ENCODE measurements at regions not wholly inside any gene's neighbourhood (a gene's known extent, or its start where the extent isn't known, plus 50 kb on each side); places are given as distances from the start of the nearest gene placed in this dataset.

- H3K9me3 ChIP-seq (ENCODE audit: control insufficient read depth, low read length): no peaks in the 10 kb centered on the region
- 89 to 94% methylated on average over 3 to 4 of the region's 5 CpGs for WGBS, 2 experiments (ENCODE audit: insufficient coverage in 2 of 2)
- H3K27ac ChIP-seq (ENCODE audit: low read depth, low read length, severe bottlenecking): no peak overlapping the region
- H3K4me3 ChIP-seq (ENCODE audit: extremely low read depth, insufficient read depth, low read length, poor library complexity, severe bottlenecking): no peak overlapping the region
- H3K36me3 ChIP-seq (ENCODE audit: control insufficient read depth, insufficient read depth, low read length): no peaks in the 10 kb centered on the region
- H3K4me1 ChIP-seq (ENCODE audit: control insufficient read depth, insufficient read depth, low read length, poor library complexity, severe bottlenecking): no peaks in the 10 kb centered on the region
Observed at GRCh38 chr4:171714791-171715454, 98.3 kb upstream of the GALNTL6 start.

GRCh38 chr4:171710743-171711142 lies 102.5 kb upstream of the GALNTL6 start:
- Histone ChIP-seq H3K4me1 (ENCODE audit: control insufficient read depth, insufficient read depth, low read length, poor library complexity, severe bottlenecking) (no peaks in the 10 kb centered on the region), H3K27ac (ENCODE audit: low read depth, low read length, severe bottlenecking) (no peak overlapping the region), H3K36me3 (ENCODE audit: control insufficient read depth, insufficient read depth, low read length) (no peaks in the 10 kb centered on the region), H3K9me3 (ENCODE audit: control insufficient read depth, low read length) (no peaks in the 10 kb centered on the region), H3K4me3 (ENCODE audit: extremely low read depth, insufficient read depth, low read length, poor library complexity, severe bottlenecking) (no peak overlapping the region)
- 80 to 100% methylated on average over 1 of the region's 1 CpG for WGBS, 2 experiments (ENCODE audit: insufficient coverage in 2 of 2)

GRCh38 chr4:171676555-171677215 lies 136.5 kb upstream of the GALNTL6 start:
- Histone ChIP-seq H3K27ac (ENCODE audit: low read depth, low read length, severe bottlenecking) (no peak overlapping the region), H3K4me1 (ENCODE audit: control insufficient read depth, insufficient read depth, low read length, poor library complexity, severe bottlenecking) (no peaks in the 10 kb centered on the region), H3K36me3 (ENCODE audit: control insufficient read depth, insufficient read depth, low read length) (no peaks in the 10 kb centered on the region), H3K4me3 (ENCODE audit: extremely low read depth, insufficient read depth, low read length, poor library complexity, severe bottlenecking) (no peak overlapping the region), H3K9me3 (ENCODE audit: control insufficient read depth, low read length) (no peaks in the 10 kb centered on the region)
- 89% methylated on average over 3 of the region's 4 CpGs; no CpG with 5 or more reads in 1 of the 2 experiments for WGBS, 2 experiments (ENCODE audit: insufficient coverage in 2 of 2)

GRCh38 chr4:171674781-171675180 lies 138.4 kb upstream of the GALNTL6 start:
- H3K9me3 ChIP-seq (ENCODE audit: control insufficient read depth, low read length): no peaks in the 10 kb centered on the region
- H3K4me1 ChIP-seq (ENCODE audit: control insufficient read depth, insufficient read depth, low read length, poor library complexity, severe bottlenecking): no peaks in the 10 kb centered on the region
- 90 to 100% methylated on average over 4 to 8 of the region's 11 CpGs for WGBS, 2 experiments (ENCODE audit: insufficient coverage in 2 of 2)
- H3K4me3 ChIP-seq (ENCODE audit: extremely low read depth, insufficient read depth, low read length, poor library complexity, severe bottlenecking): no peak overlapping the region
- H3K27ac ChIP-seq (ENCODE audit: low read depth, low read length, severe bottlenecking): no peak overlapping the region
- H3K36me3 ChIP-seq (ENCODE audit: control insufficient read depth, insufficient read depth, low read length): no peaks in the 10 kb centered on the region

GRCh38 chr4:171668403-171668802 lies 144.8 kb upstream of the GALNTL6 start:
- no peak overlapping the region for H3K27ac ChIP-seq (ENCODE audit: low read depth, low read length, severe bottlenecking)
- H3K4me3 ChIP-seq (ENCODE audit: extremely low read depth, insufficient read depth, low read length, poor library complexity, severe bottlenecking): no peak overlapping the region
- no peaks in the 10 kb centered on the region for H3K4me1 ChIP-seq (ENCODE audit: control insufficient read depth, insufficient read depth, low read length, poor library complexity, severe bottlenecking)
- no peaks in the 10 kb centered on the region for H3K9me3 ChIP-seq (ENCODE audit: control insufficient read depth, low read length)
- no peaks in the 10 kb centered on the region for H3K36me3 ChIP-seq (ENCODE audit: control insufficient read depth, insufficient read depth, low read length)
- 100% methylated on average over 1 of the region's 3 CpGs; no CpG with 5 or more reads in 1 of the 2 experiments for WGBS, 2 experiments (ENCODE audit: insufficient coverage in 2 of 2)

GRCh38 chr4:171667906-171668305 lies 145.3 kb upstream of the GALNTL6 start:
- Histone ChIP-seq H3K4me3 (ENCODE audit: extremely low read depth, insufficient read depth, low read length, poor library complexity, severe bottlenecking) (no peak overlapping the region), H3K27ac (ENCODE audit: low read depth, low read length, severe bottlenecking) (no peak overlapping the region), H3K9me3 (ENCODE audit: control insufficient read depth, low read length) (no peaks in the 10 kb centered on the region), H3K4me1 (ENCODE audit: control insufficient read depth, insufficient read depth, low read length, poor library complexity, severe bottlenecking) (no peaks in the 10 kb centered on the region), H3K36me3 (ENCODE audit: control insufficient read depth, insufficient read depth, low read length) (no peaks in the 10 kb centered on the region)

- 95 to 98% methylated on average over 6 of the region's 6 CpGs for WGBS, 2 experiments (ENCODE audit: insufficient coverage in 2 of 2)
- H3K9me3 ChIP-seq (ENCODE audit: control insufficient read depth, low read length): no peaks in the 10 kb centered on the region
- H3K36me3 ChIP-seq (ENCODE audit: control insufficient read depth, insufficient read depth, low read length): no peaks in the 10 kb centered on the region
- peaks cover 4% of the 10 kb centered on the region for H3K4me1 ChIP-seq (ENCODE audit: control insufficient read depth, insufficient read depth, low read length, poor library complexity, severe bottlenecking)
- no peak overlapping the region for H3K27ac ChIP-seq (ENCODE audit: low read depth, low read length, severe bottlenecking)
- no peak overlapping the region for H3K4me3 ChIP-seq (ENCODE audit: extremely low read depth, insufficient read depth, low read length, poor library complexity, severe bottlenecking)
Observed at GRCh38 chr4:171651071-171651470, 162.1 kb upstream of the GALNTL6 start.

GRCh38 chr4:171650543-171650942 lies 162.7 kb upstream of the GALNTL6 start:
- Histone ChIP-seq H3K4me1 (ENCODE audit: control insufficient read depth, insufficient read depth, low read length, poor library complexity, severe bottlenecking) (peaks cover 4% of the 10 kb centered on the region), H3K4me3 (ENCODE audit: extremely low read depth, insufficient read depth, low read length, poor library complexity, severe bottlenecking) (no peak overlapping the region), H3K36me3 (ENCODE audit: control insufficient read depth, insufficient read depth, low read length) (no peaks in the 10 kb centered on the region), H3K27ac (ENCODE audit: low read depth, low read length, severe bottlenecking) (no peak overlapping the region), H3K9me3 (ENCODE audit: control insufficient read depth, low read length) (no peaks in the 10 kb centered on the region)
- 69 to 71% methylated on average over 1 to 2 of the region's 2 CpGs for WGBS, 2 experiments (ENCODE audit: insufficient coverage in 2 of 2)

GRCh38 chr4:171648926-171649325 lies 164.3 kb upstream of the GALNTL6 start:
- no peaks in the 10 kb centered on the region for H3K9me3 ChIP-seq (ENCODE audit: control insufficient read depth, low read length)
- WGBS, 2 experiments (ENCODE audit: insufficient coverage in 2 of 2): 60 to 83% methylated on average over 1 to 2 of the region's 5 CpGs
- no peak overlapping the region for H3K27ac ChIP-seq (ENCODE audit: low read depth, low read length, severe bottlenecking)
- H3K4me3 ChIP-seq (ENCODE audit: extremely low read depth, insufficient read depth, low read length, poor library complexity, severe bottlenecking): no peak overlapping the region
- H3K4me1 ChIP-seq (ENCODE audit: control insufficient read depth, insufficient read depth, low read length, poor library complexity, severe bottlenecking): peaks cover 4% of the 10 kb centered on the region
- no peaks in the 10 kb centered on the region for H3K36me3 ChIP-seq (ENCODE audit: control insufficient read depth, insufficient read depth, low read length)

- peaks cover 4% of the 10 kb centered on the region for H3K4me1 ChIP-seq (ENCODE audit: control insufficient read depth, insufficient read depth, low read length, poor library complexity, severe bottlenecking)
- H3K27ac ChIP-seq (ENCODE audit: low read depth, low read length, severe bottlenecking): no peak overlapping the region
- no peaks in the 10 kb centered on the region for H3K36me3 ChIP-seq (ENCODE audit: control insufficient read depth, insufficient read depth, low read length)
- WGBS, 2 experiments (ENCODE audit: insufficient coverage in 2 of 2): 90 to 94% methylated on average over 4 to 6 of the region's 6 CpGs
- H3K9me3 ChIP-seq (ENCODE audit: control insufficient read depth, low read length): no peaks in the 10 kb centered on the region
- H3K4me3 ChIP-seq (ENCODE audit: extremely low read depth, insufficient read depth, low read length, poor library complexity, severe bottlenecking): no peak overlapping the region
Observed at GRCh38 chr4:171646984-171647383, 166.2 kb upstream of the GALNTL6 start.

GRCh38 chr4:171644430-171645057 lies 168.7 kb upstream of the GALNTL6 start:
- Histone ChIP-seq H3K27ac (ENCODE audit: low read depth, low read length, severe bottlenecking) (no peak overlapping the region), H3K36me3 (ENCODE audit: control insufficient read depth, insufficient read depth, low read length) (no peaks in the 10 kb centered on the region), H3K4me1 (ENCODE audit: control insufficient read depth, insufficient read depth, low read length, poor library complexity, severe bottlenecking) (peaks cover 4% of the 10 kb centered on the region), H3K4me3 (ENCODE audit: extremely low read depth, insufficient read depth, low read length, poor library complexity, severe bottlenecking) (no peak overlapping the region), H3K9me3 (ENCODE audit: control insufficient read depth, low read length) (no peaks in the 10 kb centered on the region)
- WGBS, 2 experiments (ENCODE audit: insufficient coverage in 2 of 2): 80 to 88% methylated on average over 3 to 6 of the region's 7 CpGs

Data from mesodermal cell (in vitro differentiated cells).